HG03060 (cell line): ENCODE measurements at regions not wholly inside any gene's neighbourhood (a gene's known extent, or its start where the extent isn't known, plus 50 kb on each side); places are given as distances from the start of the nearest gene placed in this dataset.
"Not testable (repeated sequence)": the region's sequence is repeated elsewhere in the genome, so short reads cannot be mapped to it uniquely, and the experiment has no call there.

Experiments used
- ATAC-seq: cut with Tn5 transposase; IDR thresholded peaks from one replicate; pipeline ENCODE4 v1.9.1; 2021; ENCODE audit warnings: low read depth, moderate number of reproducible peaks; ENCODE audit not compliant: unreplicated experiment

DNA sequence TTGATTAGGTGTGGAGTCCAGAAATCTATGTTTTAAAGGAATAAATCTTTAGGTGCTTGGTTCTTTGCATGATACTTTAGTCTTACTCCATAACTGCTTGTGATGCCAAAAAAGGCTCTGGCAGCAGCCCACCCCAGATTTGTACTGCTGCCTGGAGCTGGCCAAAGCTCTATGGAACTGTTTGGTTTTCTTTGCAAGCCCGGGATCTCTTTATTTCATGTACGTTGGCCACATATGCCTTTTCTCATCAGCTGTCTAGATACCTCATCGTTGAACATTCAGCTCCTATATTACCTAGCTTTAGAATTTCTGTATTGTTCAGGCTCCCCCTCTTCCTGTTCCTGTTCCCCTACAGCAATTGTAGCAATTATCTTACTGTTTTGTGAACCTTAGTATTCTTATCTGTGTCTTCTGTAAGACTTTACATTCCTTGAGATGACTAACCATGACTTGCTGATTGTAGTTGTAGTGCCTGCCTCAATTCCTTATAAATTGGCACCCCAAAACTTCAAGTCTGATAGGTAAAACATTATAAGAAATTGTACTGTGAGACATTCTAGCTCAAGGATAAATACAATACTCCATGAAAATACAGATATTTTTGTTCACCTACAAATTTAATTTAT lies 199.4 kb upstream of the GPRIN3 start:
- no peak for ATAC-seq

- ATAC-seq = no peak
Measured at GRCh38 chr4:89502581-89502980, 195.0 kb upstream of the GPRIN3 start.

GRCh38 chr4:89497517-89498308 lies 190.1 kb upstream of the GPRIN3 start:
- ATAC-seq = no peak

- ATAC-seq = no peak
Measured at GRCh38 chr4:89496851-89497250, 189.3 kb upstream of the GPRIN3 start.

GRCh38 chr4:89493367-89493766 lies 185.8 kb upstream of the GPRIN3 start:
- no peak for ATAC-seq

DNA sequence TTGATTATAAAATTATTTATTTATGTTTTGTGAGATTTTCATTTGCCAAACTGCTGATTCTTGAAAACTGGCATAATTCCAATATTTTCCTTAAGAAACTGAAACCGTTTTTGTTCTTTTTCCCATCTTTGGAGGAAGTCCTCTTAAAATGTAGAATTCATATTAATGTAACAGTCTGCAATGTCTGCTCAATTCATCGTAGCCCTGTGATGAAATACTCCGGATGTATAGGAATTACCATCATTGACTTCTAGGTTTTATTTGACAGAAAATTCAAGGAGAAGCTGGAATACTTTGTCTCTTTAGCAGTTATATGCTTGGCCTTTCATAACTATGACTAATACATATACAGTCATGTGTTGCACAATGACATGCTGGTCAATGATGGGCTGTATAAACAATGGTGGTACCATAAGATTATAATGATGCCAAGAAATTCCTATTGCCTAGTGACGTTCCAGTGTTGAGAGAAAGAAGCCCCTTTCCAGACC lies 185.0 kb upstream of the GPRIN3 start:
- ATAC-seq = no peak

- ATAC-seq = no peak
Measured at GRCh38 chr4:89491761-89492160, 184.2 kb upstream of the GPRIN3 start.

DNA sequence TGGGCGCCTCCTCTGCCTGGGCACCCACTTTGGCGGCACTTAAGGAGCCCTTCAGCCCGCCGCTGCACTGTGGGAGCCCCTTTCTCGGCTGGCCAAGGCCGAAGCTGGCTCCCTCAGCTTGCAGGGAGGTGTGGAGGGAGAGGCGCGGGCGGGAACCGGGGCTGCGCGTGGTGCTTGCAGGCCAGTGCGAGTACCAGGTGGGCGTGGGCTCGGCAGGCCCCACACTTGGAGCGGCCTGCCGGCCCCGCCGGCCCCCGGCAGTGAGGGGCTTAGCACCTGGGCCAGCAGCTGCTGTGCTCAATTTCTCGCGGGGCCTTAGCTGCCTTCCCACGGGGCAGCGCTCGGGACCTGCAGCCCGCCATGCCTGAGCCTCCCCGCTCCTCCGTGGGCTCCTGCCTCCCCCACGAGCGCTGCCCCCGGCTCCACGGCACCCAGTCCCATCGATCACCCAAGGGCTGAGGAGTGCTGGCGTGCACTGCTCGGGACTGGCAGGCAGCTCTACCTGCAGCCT lies 182.4 kb upstream of the GPRIN3 start:
- ATAC-seq = not testable (repeated sequence)

GRCh38 chr4:89489338-89489771 lies 181.8 kb upstream of the GPRIN3 start:
- ATAC-seq = no peak

DNA sequence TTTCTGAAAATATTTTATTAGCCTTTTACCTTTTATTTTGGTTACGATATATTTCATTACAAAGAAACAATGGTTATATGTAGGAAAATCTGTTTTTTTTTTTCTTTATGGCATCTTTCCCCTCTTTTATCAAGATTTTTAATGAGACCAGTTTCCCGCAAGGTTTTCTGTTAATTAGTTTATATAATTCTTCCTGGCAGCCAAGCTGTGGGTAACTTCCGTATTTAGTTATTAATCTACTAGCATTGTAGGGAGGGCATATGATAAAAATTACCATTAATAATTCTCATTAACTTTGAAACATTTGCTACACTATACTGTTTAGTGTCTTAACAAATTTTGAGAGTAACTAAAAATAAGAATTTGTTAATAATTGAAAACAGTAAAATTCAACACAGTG lies 181.1 kb upstream of the GPRIN3 start:
- no peak for ATAC-seq

DNA sequence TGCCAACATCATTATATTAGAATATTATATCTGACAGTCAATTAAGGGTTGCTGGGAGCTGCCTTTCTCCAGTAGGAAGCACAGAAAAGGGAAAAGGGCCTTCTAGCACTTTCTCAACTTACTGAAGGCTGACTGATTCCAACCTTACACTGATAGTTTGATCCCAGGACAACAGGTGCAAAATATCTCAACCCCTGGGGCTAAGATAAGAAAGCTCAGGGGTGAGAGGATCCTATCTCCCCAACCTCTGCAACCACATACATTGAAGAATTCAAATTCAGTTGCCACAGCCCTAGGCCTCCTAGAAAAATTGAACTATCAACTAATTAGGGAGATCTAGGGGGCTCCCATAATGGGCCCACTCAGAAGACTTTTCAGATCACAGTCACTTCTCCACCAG lies 179.1 kb upstream of the GPRIN3 start:
- ATAC-seq = no peak

DNA sequence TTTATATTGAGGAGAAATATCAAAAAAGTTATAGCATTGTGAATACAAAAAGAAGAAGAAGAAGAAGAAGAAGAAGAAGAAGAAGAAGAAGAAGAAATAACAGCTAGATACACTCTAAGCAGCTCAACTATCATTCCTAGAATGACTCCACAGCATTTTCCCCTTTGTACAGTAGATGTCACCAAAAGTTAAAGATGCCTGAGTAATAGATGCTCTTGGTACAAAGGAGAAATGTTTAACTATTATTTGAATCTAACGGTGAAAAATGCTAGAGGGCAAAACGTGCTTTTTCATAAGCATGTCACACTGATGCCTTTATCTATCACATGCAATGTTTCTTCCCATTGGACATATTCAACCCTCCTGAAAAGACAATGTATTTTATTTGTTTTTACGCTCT lies 178.4 kb upstream of the GPRIN3 start:
- no peak for ATAC-seq

DNA sequence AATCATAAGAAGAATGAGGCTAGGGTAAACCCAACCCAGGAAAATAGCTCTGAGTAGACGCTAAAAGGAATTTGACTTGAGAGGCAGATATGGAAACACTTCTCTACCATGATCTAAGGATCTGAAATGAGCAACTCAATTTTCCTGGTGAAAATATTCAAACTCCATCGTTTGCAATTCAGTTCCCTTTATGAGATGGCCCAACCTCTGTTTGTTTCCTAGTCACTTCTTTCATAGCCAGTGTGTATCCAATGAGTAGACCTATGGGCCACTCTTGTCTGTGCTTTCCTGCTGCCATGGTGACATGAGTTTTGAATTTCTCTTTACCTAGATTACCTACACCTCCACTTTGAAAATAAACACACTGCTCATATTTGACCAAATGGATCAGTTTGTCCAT lies 176.2 kb upstream of the GPRIN3 start:
- no peak for ATAC-seq

DNA sequence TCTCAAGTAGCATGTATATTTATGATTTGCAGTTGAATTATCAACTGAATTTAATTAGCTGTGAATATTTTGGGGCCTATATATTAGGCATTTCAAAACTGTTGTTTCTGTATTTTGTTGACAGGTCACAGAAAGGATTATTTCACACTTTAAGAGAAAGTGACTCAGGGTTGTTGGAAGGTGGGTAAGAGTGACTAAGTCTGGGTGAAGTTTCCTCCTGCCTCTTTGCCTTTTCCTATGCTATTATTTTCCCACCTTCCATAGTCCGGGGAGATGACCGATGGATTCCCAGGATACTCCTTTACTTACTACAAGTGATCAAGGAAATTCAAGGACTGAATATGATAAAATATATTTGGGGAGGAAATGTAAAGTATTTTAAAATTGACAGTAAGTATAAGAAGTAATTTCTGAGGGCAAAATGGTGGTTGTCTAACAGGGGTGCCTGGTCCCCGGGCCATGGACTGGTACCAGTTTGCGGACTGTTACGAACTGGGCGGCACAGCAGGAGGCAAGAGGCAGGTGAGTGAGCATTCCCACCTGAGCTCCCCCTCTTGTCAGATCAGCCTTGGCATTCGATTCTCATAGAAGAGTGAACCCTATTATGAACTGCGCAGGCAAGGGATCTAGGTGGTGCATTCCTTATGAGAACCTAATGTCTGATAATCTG lies 175.5 kb upstream of the GPRIN3 start:
- ATAC-seq = no peak

GRCh38 chr4:89482251-89482650 lies 174.7 kb upstream of the GPRIN3 start:
- peak; percentile 81 for ATAC-seq

- ATAC-seq = peak; percentile 92
Measured at GRCh38 chr4:89469930-89470375, 162.4 kb upstream of the GPRIN3 start.

GRCh38 chr4:89469516-89469915 lies 161.9 kb upstream of the GPRIN3 start:
- no peak for ATAC-seq

- no peak for ATAC-seq
Measured at GRCh38 chr4:89468602-89469001, 161.0 kb upstream of the GPRIN3 start.

DNA sequence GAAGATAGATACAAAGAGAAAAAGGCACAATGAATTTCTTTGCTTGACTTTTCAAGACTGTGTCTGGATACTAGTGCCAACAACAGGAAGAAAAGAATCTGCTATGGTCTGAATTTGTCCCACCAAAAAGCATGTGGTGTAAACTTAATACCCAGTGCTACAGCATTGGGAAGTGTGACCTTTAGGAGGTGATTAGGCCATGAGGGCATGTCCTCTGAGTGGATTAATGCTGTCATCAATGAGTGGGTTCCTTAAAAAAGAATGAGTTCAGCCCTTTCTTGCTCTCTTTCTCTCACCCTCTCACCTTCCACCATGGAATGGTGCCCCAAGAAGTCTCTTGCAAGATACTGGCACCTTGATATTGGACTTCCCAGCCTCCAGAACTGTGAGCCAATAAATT lies 155.7 kb upstream of the GPRIN3 start:
- ATAC-seq = no peak

DNA sequence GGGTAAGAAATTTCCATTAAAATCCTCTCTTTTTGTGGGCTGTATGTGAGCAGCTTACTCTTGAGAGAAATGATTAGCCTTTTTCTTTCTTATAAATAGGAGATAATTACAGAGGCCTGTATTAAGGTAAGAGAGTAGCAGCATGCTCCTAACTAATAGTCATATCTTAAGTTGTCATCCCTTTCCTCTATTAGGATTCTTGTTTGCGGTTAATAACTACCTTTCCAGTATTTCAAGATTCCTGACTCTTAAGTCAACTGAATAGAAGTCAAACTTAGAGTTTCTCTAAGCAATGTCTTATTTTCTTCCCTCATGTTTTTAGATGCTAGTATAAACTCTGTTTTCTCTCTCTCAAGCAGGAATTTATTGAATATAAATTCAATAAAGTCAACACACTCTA lies 139.9 kb upstream of the GPRIN3 start:
- ATAC-seq = no peak

- no peak for ATAC-seq
Measured at GRCh38 chr4:89446193-89446592, 138.6 kb upstream of the GPRIN3 start.
